Dermis microvascular lymphatic vessel endothelial cell (primary cell): ENCODE measurements at regions not wholly inside any gene's neighbourhood (a gene's known extent, or its start where the extent isn't known, plus 50 kb on each side); places are given as distances from the start of the nearest gene placed in this dataset.
"Not testable (repeated sequence)": the region's sequence is repeated elsewhere in the genome, so short reads cannot be mapped to it uniquely, and the experiment has no call there.

ENCODE experiments used
- DNase-seq, 2 donors: peaks; one replicate each; pipeline versions ENCODE4 v3.0.0 to v3.0.0-alpha.2; 2010; ENCODE audit warnings: low read depth in 2 of 2

GRCh38 chr3:193927413-193928206 is 208.3 kb upstream of the HES1 start:
- DNase-seq: not testable (repeated sequence)

- no peak for DNase-seq
Measured at GRCh38 chr3:193928354-193929209, 207.4 kb upstream of the HES1 start.

DNA sequence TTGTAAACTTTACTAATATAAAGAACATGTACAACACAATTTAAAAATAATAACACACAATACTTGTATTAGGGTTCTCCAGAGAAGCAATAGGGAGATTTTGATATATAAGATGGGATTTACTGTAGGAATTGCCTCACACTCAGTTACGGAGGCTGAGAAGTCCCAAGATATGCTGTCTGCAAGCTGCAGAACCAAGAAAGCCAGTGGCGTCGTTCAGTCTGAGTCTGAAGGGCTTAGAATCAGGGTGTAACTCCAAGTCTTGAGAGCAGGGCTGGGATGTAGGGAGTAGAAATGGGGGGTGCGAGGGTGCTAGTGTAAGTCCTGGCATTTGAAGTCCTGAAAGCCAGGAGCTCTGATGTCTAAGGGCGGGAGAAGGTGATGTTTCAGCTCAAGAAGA is 206.6 kb upstream of the HES1 start:
- DNase-seq: no peak

GRCh38 chr3:193929921-193930646 is 205.9 kb upstream of the HES1 start:
- no peak for DNase-seq

- DNase-seq: no peak
Measured at GRCh38 chr3:193932136-193932535, 203.8 kb upstream of the HES1 start.

DNA sequence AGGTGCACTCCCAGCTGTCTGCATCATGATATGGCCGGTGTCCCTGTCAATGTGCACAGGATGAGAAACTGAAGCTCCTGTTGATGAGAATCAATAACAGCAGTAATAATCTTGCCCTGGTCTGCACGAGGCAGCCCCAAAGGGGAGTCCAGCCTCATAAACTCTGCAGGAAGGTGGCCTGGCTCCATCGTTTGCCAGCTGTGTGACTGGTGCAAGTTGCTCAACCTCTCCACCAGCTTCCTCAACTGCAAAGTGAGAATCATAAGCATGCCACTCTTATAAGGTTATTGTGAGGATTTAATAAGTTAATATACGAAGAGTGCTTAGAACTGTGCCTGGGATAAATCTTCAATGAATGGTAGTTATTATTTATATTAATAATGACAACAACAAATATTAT is 203.4 kb upstream of the HES1 start:
- DNase-seq: no peak

DNA sequence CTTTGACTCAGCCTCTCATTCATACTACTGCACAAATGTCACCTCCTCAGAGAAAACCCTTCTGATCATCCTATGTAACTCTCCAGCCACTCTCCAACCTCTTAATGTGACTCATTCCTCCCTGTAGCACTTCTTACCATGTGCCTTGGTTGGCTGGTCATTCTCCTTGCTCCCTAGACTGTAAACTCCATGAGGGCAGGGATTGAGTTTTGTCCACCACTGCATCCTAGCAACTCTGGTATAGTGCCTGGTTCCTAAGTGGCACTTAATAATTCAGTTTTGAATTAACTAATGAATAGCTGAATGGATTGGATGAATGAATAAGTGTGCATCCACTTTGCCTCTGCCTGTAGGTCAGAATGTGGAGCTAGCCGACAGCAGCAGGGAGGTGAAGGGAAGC is 202.5 kb upstream of the HES1 start:
- no peak for DNase-seq

- DNase-seq: no peak
Measured at GRCh38 chr3:193935916-193936315, 200.0 kb upstream of the HES1 start.

- DNase-seq: no peak
Measured at GRCh38 chr3:193938613-193939012, 197.3 kb upstream of the HES1 start.

- no peak for DNase-seq
Measured at GRCh38 chr3:193939527-193939926, 196.4 kb upstream of the HES1 start.

DNA sequence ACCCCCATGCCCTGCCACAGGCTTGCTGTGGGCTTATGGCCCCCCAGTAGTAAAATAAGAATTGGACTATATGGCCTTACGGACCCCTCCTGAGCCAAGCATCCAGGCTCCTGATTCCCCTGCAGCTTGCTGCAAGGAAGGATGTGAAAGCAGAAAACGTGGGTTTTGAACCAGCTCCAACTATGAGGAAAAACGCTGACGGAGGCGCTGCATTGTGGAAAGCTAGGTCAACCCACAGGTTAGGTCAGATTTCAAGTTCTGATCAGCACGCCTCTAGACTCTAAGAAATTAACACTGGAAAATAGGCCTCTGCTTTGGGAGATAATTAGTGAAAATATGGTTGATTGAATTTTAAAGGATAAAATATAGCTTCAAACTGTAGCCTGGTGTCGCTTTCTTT is 195.4 kb upstream of the HES1 start:
- no peak for DNase-seq

GRCh38 chr3:193941486-193941885 is 194.5 kb upstream of the HES1 start:
- DNase-seq: no peak

GRCh38 chr3:193942516-193943055 is 193.4 kb upstream of the HES1 start:
- no peak for DNase-seq

GRCh38 chr3:193943200-193943599 is 192.7 kb upstream of the HES1 start:
- no peak for DNase-seq

DNA sequence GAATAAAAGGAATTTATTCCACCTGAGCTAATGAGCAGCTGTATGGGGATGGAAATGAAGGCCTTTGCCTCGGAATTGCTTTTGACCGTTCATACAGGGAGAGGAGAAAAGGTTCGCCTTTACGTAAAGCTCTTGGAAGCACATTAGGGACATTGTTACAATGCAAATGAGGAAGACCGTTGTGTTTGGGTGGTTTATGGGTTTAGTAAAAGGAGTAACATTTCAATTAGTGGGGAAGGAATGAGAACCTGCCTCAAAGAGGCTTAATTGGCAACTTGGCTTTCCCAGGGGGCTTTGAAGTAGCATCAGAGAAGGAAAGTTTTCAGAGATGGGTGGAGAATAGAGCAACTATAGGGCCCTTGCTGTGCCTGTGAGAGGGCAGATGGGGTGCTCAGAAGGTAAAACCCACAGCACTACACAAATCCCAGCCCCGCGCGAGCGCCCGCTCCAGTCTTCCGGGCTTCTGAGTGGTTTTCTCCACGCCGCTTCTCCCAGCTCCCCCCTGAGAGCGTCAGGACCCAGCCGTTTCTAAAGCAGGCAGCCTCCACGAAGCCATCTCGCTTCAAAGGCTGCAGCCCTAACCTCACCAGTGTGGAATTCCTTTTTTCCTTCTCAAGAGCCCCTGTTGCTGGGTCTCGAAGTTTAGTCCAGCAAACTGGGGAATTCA is 192.0 kb upstream of the HES1 start:
- DNase-seq: no peak

- DNase-seq: no peak
Measured at GRCh38 chr3:193944518-193944884, 191.4 kb upstream of the HES1 start.

GRCh38 chr3:193945143-193945542 is 190.8 kb upstream of the HES1 start:
- no peak for DNase-seq

DNA sequence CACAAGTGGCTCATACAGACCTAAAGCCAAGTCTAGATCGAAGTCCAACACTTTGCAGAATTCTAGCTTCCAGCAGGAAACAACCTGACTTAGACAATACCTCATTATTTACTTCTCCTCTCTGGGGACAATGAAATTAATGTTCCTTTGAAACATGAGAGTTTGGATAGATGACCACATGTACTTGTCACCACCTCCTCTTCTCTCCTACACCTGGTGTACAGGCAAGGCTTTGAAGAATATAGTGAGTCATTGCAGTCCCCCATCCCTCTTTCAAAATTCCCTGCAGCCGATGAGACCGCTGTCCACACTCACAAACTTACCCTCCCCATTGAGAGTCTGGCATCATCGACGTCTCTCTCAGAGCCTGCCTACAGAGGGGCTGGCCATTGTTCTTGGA is 189.0 kb upstream of the HES1 start:
- DNase-seq: peak in 1 of 2 donors; percentile 9

DNA sequence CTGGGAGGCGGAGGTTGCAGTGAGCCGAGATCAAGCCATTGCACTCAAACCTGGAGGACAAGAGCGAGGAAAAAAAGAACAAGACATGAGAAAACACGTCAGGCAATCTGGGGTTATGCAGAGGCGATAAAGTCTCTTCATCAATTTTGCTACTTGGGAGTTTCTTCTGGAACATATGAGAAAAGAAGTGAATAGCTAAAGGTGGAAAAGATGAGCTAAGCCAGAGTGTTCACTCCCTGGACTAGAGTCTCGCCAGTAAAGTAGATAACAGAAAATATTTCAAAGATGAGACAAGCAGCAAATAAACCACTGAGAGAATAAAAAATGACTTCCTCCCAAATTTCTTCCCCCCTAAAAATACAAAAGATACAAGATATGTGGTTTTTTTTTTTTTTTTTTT is 188.4 kb upstream of the HES1 start:
- no peak for DNase-seq

GRCh38 chr3:193948459-193948858 is 187.5 kb upstream of the HES1 start:
- DNase-seq: no peak

GRCh38 chr3:193951859-193952258 is 184.1 kb upstream of the HES1 start:
- peak in 1 of 2 donors; percentile 21 for DNase-seq
